HG02588 (cell line): ENCODE measurements at regions not wholly inside any gene's neighbourhood (a gene's known extent, or its start where the extent isn't known, plus 50 kb on each side); places are given as distances from the start of the nearest gene placed in this dataset.

Experiments used
- ATAC-seq: cut with Tn5 transposase; IDR thresholded peaks from one replicate; pipeline ENCODE4 v1.9.1; 2021; ENCODE audit warnings: mild to moderate bottlenecking, moderate library complexity; ENCODE audit not compliant: unreplicated experiment

- no peak for ATAC-seq
These were observed 501.3 kb upstream of the SULF2 start for GRCh38 chr20:48286601-48287000.

- no peak for ATAC-seq
These were observed 500.4 kb upstream of the SULF2 start for GRCh38 chr20:48285656-48286055.

GRCh38 chr20:48284837-48285236 lies 499.6 kb upstream of the SULF2 start:
- no peak for ATAC-seq

GRCh38 chr20:48284315-48284714 lies 499.0 kb upstream of the SULF2 start:
- no peak for ATAC-seq

GRCh38 chr20:48283470-48284110 lies 498.3 kb upstream of the SULF2 start:
- no peak for ATAC-seq

- no peak for ATAC-seq
These were observed 497.4 kb upstream of the SULF2 start for GRCh38 chr20:48282591-48283228.

- no peak for ATAC-seq
These were observed 496.2 kb upstream of the SULF2 start for GRCh38 chr20:48281501-48281900.

GRCh38 chr20:48278961-48279481 lies 493.7 kb upstream of the SULF2 start:
- ATAC-seq, result no peak

- no peak for ATAC-seq
These were observed 492.0 kb upstream of the SULF2 start for GRCh38 chr20:48277266-48277665.

GRCh38 chr20:48276021-48276342 lies 490.7 kb upstream of the SULF2 start:
- no peak for ATAC-seq

- no peak for ATAC-seq
These were observed 490.2 kb upstream of the SULF2 start for GRCh38 chr20:48275286-48276020.

GRCh38 chr20:48273843-48274242 lies 488.6 kb upstream of the SULF2 start:
- ATAC-seq, result no peak

- no peak for ATAC-seq
These were observed 485.6 kb upstream of the SULF2 start for GRCh38 chr20:48270885-48271284.

GRCh38 chr20:48267860-48268633 lies 482.8 kb upstream of the SULF2 start:
- no peak for ATAC-seq

- no peak for ATAC-seq
These were observed 481.3 kb upstream of the SULF2 start for GRCh38 chr20:48266571-48266970.

- no peak for ATAC-seq
These were observed 480.5 kb upstream of the SULF2 start for GRCh38 chr20:48265791-48266190.

GRCh38 chr20:48262955-48263354 lies 477.7 kb upstream of the SULF2 start:
- no peak for ATAC-seq

- ATAC-seq, result no peak
These were observed 477.2 kb upstream of the SULF2 start for GRCh38 chr20:48262466-48262865.

- ATAC-seq, result no peak
These were observed 476.2 kb upstream of the SULF2 start for GRCh38 chr20:48261398-48261910.

- no peak for ATAC-seq
These were observed 475.0 kb upstream of the SULF2 start for GRCh38 chr20:48260129-48260756.

GRCh38 chr20:48259456-48259855 lies 474.2 kb upstream of the SULF2 start:
- no peak for ATAC-seq
